Uterus (tissue), 2 donors: ENCODE measurements at regions not wholly inside any gene's neighbourhood (a gene's known extent, or its start where the extent isn't known, plus 50 kb on each side); places are given as distances from the start of the nearest gene placed in this dataset.

Experiments
- CTCF ChIP-seq, 4 experiments: fragments of 200-600 bp in 2 of 4; fragments of 450-650 bp in 2 of 4; sonication (generic) in 2 of 4; IDR thresholded peaks; one replicate each; pipeline ENCODE4 v1.5.1; 2016 to 2019; ENCODE audit warnings: antibody characterized with exemption in 4 of 4, mild to moderate bottlenecking in 2 of 4, moderate library complexity in 1 of 4
- POLR2A ChIP-seq, 2 donors: fragments of 450-650 bp; IDR thresholded peaks; one replicate each; pipeline ENCODE4 v1.6.1; 2016; ENCODE audit warnings: antibody characterized with exemption in 2 of 2, mild to moderate bottlenecking in 1 of 2, moderate library complexity in 1 of 2

GRCh38 chr6:77326029-77326428, 137.3 kb downstream of the HTR1B start:
- TF ChIP-seq CTCF (IDR thresholded peaks at IDR 0.05), result no peak
- no peak for TF ChIP-seq POLR2A (IDR thresholded peaks at IDR 0.05)
